ENCODE measurements at regions not wholly inside any gene's neighbourhood (a gene's known extent, or its start where the extent isn't known, plus 50 kb on each side); places are given as distances from the start of the nearest gene placed in this dataset.

DNA sequence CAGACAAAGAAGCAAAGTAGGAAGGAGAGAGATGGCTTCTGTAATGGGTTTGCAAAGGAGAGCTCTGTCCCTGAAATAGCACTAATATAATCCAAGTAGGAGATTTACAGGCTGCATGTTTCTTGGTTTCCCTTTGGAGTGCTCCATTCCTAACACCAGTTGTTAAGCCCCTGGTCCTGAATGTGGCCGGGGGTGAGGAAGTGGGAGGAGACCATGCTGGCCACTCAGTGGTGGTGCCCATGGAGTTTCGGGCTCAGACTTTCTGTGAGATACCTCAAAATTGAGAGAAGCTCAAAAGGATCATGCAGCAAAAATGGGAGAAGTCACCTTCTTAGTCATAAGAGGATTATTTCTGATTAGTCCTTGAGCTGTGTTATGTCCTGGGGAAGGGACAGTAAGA, 88.5 kb downstream of the DAD1 start:
- TF ChIP-seq, protein P1, sequence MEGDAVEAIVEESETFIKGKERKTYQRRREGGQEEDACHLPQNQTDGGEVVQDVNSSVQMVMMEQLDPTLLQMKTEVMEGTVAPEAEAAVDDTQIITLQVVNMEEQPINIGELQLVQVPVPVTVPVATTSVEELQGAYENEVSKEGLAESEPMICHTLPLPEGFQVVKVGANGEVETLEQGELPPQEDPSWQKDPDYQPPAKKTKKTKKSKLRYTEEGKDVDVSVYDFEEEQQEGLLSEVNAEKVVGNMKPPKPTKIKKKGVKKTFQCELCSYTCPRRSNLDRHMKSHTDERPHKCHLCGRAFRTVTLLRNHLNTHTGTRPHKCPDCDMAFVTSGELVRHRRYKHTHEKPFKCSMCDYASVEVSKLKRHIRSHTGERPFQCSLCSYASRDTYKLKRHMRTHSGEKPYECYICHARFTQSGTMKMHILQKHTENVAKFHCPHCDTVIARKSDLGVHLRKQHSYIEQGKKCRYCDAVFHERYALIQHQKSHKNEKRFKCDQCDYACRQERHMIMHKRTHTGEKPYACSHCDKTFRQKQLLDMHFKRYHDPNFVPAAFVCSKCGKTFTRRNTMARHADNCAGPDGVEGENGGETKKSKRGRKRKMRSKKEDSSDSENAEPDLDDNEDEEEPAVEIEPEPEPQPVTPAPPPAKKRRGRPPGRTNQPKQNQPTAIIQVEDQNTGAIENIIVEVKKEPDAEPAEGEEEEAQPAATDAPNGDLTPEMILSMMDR (IDR thresholded peaks at IDR 0.05; ENCODE audit: low read depth, low read length, missing input control) = no peak
- TF ChIP-seq YY1 (IDR thresholded peaks at IDR 0.05) (no peak), RXRA (IDR thresholded peaks at IDR 0.05) (no peak), SP1 (IDR thresholded peaks at IDR 0.05) (no peak), TAF1 (conservative IDR thresholded peaks at IDR 0.05) (no peak), RAD21 (IDR thresholded peaks at IDR 0.05) (no peak), NR2F2 (IDR thresholded peaks at IDR 0.05) (no peak), HNF4G (IDR thresholded peaks at IDR 0.05) (no peak)
- TF ChIP-seq, protein P2, sequence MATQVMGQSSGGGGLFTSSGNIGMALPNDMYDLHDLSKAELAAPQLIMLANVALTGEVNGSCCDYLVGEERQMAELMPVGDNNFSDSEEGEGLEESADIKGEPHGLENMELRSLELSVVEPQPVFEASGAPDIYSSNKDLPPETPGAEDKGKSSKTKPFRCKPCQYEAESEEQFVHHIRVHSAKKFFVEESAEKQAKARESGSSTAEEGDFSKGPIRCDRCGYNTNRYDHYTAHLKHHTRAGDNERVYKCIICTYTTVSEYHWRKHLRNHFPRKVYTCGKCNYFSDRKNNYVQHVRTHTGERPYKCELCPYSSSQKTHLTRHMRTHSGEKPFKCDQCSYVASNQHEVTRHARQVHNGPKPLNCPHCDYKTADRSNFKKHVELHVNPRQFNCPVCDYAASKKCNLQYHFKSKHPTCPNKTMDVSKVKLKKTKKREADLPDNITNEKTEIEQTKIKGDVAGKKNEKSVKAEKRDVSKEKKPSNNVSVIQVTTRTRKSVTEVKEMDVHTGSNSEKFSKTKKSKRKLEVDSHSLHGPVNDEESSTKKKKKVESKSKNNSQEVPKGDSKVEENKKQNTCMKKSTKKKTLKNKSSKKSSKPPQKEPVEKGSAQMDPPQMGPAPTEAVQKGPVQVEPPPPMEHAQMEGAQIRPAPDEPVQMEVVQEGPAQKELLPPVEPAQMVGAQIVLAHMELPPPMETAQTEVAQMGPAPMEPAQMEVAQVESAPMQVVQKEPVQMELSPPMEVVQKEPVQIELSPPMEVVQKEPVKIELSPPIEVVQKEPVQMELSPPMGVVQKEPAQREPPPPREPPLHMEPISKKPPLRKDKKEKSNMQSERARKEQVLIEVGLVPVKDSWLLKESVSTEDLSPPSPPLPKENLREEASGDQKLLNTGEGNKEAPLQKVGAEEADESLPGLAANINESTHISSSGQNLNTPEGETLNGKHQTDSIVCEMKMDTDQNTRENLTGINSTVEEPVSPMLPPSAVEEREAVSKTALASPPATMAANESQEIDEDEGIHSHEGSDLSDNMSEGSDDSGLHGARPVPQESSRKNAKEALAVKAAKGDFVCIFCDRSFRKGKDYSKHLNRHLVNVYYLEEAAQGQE (IDR thresholded peaks at IDR 0.05) = no peak
- TF ChIP-seq, protein P3, sequence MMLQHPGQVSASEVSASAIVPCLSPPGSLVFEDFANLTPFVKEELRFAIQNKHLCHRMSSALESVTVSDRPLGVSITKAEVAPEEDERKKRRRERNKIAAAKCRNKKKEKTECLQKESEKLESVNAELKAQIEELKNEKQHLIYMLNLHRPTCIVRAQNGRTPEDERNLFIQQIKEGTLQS (IDR thresholded peaks at IDR 0.05) = no peak
- TF ChIP-seq, protein P4, sequence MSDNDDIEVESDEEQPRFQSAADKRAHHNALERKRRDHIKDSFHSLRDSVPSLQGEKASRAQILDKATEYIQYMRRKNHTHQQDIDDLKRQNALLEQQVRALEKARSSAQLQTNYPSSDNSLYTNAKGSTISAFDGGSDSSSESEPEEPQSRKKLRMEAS (IDR thresholded peaks at IDR 0.05) = no peak

Measured in liver (tissue), 3 donors.